ENCODE measurements at regions not wholly inside any gene's neighbourhood (a gene's known extent, or its start where the extent isn't known, plus 50 kb on each side); places are given as distances from the start of the nearest gene placed in this dataset.
"Not testable (repeated sequence)": the region's sequence is repeated elsewhere in the genome, so short reads cannot be mapped to it uniquely, and the experiment has no call there.

DNA sequence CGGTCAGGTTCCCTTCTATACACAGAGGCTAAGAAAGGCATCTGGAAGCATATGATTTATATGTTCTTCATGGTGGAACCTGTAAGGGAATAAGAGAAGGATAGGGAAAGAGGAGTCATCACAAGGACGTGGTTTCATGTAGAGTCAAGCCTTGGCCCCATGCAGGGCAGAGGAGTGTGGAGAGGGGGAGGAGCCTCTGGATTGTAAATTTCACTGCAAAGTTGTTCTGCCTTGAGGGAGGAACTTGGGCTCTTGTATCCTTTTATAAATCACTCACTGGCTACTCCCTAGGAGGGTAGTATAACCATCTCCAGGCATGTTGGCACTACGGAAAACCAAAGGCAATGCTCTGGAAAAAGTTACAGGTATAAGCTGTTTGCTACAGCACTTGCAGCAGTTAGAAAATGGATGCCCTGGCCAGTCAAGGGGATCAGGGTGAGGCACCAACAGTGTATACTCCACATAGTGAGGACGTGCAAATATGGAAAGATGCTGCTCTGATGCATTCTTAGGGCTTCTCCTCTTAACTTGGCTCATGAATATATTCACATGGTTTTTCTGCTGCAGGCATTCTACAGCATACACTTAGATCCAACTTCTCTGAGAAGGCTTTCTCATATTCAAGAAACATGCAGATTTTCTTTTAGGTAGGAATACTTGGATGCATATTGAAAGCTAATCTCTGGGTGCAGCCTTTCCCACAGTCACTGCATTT lies 60.3 kb upstream of the ZNF81 start:
- H3K4me1 ChIP-seq (ENCODE audit: insufficient read depth, low read length, poor library complexity, severe bottlenecking) = no peaks in the 10 kb centered on the region
- no peaks in the 10 kb centered on the region for H3K9me2 ChIP-seq (replicated peaks; ENCODE audit: low read depth, low read length)
- TF ChIP-seq EZH2phosphoT487 (IDR thresholded peaks at IDR 0.05; ENCODE audit: borderline replicate concordance) = no peak
- TF ChIP-seq, protein P1, sequence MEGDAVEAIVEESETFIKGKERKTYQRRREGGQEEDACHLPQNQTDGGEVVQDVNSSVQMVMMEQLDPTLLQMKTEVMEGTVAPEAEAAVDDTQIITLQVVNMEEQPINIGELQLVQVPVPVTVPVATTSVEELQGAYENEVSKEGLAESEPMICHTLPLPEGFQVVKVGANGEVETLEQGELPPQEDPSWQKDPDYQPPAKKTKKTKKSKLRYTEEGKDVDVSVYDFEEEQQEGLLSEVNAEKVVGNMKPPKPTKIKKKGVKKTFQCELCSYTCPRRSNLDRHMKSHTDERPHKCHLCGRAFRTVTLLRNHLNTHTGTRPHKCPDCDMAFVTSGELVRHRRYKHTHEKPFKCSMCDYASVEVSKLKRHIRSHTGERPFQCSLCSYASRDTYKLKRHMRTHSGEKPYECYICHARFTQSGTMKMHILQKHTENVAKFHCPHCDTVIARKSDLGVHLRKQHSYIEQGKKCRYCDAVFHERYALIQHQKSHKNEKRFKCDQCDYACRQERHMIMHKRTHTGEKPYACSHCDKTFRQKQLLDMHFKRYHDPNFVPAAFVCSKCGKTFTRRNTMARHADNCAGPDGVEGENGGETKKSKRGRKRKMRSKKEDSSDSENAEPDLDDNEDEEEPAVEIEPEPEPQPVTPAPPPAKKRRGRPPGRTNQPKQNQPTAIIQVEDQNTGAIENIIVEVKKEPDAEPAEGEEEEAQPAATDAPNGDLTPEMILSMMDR (conservative IDR thresholded peaks at IDR 0.05; ENCODE audit: low read length) = no peak

DNA sequence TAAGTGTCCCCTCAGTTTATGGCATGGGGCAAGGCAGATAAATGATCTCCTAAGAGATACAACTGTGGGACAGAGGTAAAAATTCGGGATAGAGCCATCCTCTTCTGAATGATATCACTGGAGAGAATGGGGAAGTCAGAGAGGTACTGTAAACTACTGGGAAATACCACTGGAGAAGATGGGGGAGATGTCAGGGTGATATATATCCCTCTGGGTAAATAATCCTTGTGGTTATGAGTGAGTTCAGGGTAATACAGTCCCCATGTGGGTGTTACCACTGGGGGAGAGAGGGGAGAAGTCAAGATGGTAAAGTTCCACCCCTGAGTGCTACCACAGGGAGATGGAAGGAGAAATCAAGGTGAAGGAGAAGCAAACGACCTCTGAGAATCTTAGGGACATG lies 63.9 kb upstream of the ZNF81 start:
- Histone ChIP-seq H3K79me2 (ENCODE audit: insufficient read depth, low read length) (no peaks in the 10 kb centered on the region), H3K36me3 (ENCODE audit: insufficient read depth, low read length) (no peaks in the 10 kb centered on the region), H4K20me1 (ENCODE audit: insufficient read depth, low read length, poor library complexity, severe bottlenecking) (no peaks in the 10 kb centered on the region), H3K4me1 (ENCODE audit: insufficient read depth, low read length, poor library complexity, severe bottlenecking) (no peaks in the 10 kb centered on the region), H3K4me2 (ENCODE audit: low read depth, low read length, poor library complexity, severe bottlenecking) (no peak overlapping the region), H2AFZ (ENCODE audit: low read length) (no peak overlapping the region), H3K9me2 (replicated peaks; ENCODE audit: low read depth, low read length) (no peaks in the 10 kb centered on the region), H3F3A (ENCODE audit: low read depth) (no peaks in the 10 kb centered on the region), H3K4me3 (ENCODE audit: low read length, poor library complexity, severe bottlenecking) (no peak overlapping the region), H3K9ac (ENCODE audit: low read depth, low read length, poor library complexity, severe bottlenecking) (no peak overlapping the region), H3K27me3 (ENCODE audit: insufficient read depth, low read length, poor library complexity, severe bottlenecking) (no peaks in the 10 kb centered on the region), H3K9me3 (ENCODE audit: insufficient read depth, low read depth, low read length) (no peaks in the 10 kb centered on the region)
- TF ChIP-seq EZH2phosphoT487 (IDR thresholded peaks at IDR 0.05; ENCODE audit: borderline replicate concordance) = no peak
- TF ChIP-seq, protein P1 (conservative IDR thresholded peaks at IDR 0.05; ENCODE audit: low read length) = no peak

More for the DNA sequence above, 60.3 kb upstream of the ZNF81 start:
- H3K36me3 ChIP-seq (ENCODE audit: insufficient read depth, low read length) = no peaks in the 10 kb centered on the region
- H4K20me1 ChIP-seq (ENCODE audit: insufficient read depth, low read length, poor library complexity, severe bottlenecking) = no peaks in the 10 kb centered on the region
- no peak overlapping the region for H2AFZ ChIP-seq (ENCODE audit: low read length)
- no peak overlapping the region for H3K9ac ChIP-seq (ENCODE audit: low read depth, low read length, poor library complexity, severe bottlenecking)
- no peaks in the 10 kb centered on the region for H3K79me2 ChIP-seq (ENCODE audit: insufficient read depth, low read length)
- H3F3A ChIP-seq (ENCODE audit: low read depth) = no peaks in the 10 kb centered on the region
- no peak overlapping the region for H3K4me3 ChIP-seq (ENCODE audit: low read length, poor library complexity, severe bottlenecking)
- H3K4me2 ChIP-seq (ENCODE audit: low read depth, low read length, poor library complexity, severe bottlenecking) = no peak overlapping the region
- H3K9me3 ChIP-seq (ENCODE audit: insufficient read depth, low read depth, low read length) = no peaks in the 10 kb centered on the region
- H3K27me3 ChIP-seq (ENCODE audit: insufficient read depth, low read length, poor library complexity, severe bottlenecking) = no peaks in the 10 kb centered on the region

DNA sequence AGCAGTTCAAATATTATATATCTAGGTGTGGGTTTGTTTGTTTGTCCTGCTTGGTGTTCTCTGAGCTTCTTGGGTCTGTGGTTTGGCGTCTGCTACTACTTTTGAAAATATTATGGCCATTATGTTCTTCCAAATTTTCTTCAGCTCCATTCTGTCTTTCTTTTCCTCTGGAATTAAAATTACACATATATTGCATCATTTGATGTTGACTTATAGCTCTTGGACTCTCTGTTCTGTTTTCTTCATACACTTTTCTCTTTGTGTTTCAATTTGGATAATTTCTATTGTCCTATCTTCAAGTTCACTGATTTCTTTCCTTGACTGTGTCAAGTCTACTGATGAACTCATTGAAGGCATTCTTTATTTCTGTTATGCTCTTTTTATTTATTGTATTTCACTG lies 65.2 kb upstream of the ZNF81 start:
- no peaks in the 10 kb centered on the region for H3K9me3 ChIP-seq (ENCODE audit: insufficient read depth, low read depth, low read length)
- H3F3A ChIP-seq (ENCODE audit: low read depth) = no peaks in the 10 kb centered on the region
- H3K27me3 ChIP-seq (ENCODE audit: insufficient read depth, low read length, poor library complexity, severe bottlenecking) = no peaks in the 10 kb centered on the region
- no peaks in the 10 kb centered on the region for H4K20me1 ChIP-seq (ENCODE audit: insufficient read depth, low read length, poor library complexity, severe bottlenecking)
- no peak for TF ChIP-seq EZH2phosphoT487 (IDR thresholded peaks at IDR 0.05; ENCODE audit: borderline replicate concordance)
- TF ChIP-seq, protein P1 (conservative IDR thresholded peaks at IDR 0.05; ENCODE audit: low read length) = no peak
- no peak overlapping the region for H2AFZ ChIP-seq (ENCODE audit: low read length)
- H3K4me3 ChIP-seq (ENCODE audit: low read length, poor library complexity, severe bottlenecking) = no peak overlapping the region
- no peaks in the 10 kb centered on the region for H3K36me3 ChIP-seq (ENCODE audit: insufficient read depth, low read length)
- H3K4me1 ChIP-seq (ENCODE audit: insufficient read depth, low read length, poor library complexity, severe bottlenecking) = no peaks in the 10 kb centered on the region
- H3K79me2 ChIP-seq (ENCODE audit: insufficient read depth, low read length) = no peaks in the 10 kb centered on the region
- no peaks in the 10 kb centered on the region for H3K9me2 ChIP-seq (replicated peaks; ENCODE audit: low read depth, low read length)
- H3K9ac ChIP-seq (ENCODE audit: low read depth, low read length, poor library complexity, severe bottlenecking) = no peak overlapping the region
- no peak overlapping the region for H3K4me2 ChIP-seq (ENCODE audit: low read depth, low read length, poor library complexity, severe bottlenecking)

DNA sequence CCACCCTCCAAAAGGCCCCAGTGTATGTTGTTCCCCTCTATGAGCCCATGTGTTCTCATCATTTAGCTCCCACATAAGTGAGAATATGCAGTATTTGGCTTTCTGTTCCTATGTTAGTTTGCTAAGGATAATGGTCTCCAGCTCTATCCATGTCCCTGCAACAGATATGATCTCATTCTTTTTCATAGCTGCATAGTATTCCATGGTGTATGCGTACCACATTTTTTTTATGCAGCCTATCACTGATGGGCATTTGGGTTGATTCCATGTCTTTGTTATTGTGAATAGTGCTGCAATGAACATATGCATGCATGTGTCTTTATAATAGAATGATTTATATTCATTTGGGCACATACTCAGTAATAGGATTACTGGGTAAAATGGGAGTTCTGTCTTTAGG lies 73.9 kb upstream of the ZNF81 start:
- H3K4me1 ChIP-seq (ENCODE audit: insufficient read depth, low read length, poor library complexity, severe bottlenecking); H3F3A ChIP-seq (ENCODE audit: low read depth); H2AFZ ChIP-seq (ENCODE audit: low read length); H3K4me3 ChIP-seq (ENCODE audit: low read length, poor library complexity, severe bottlenecking); H3K27me3 ChIP-seq (ENCODE audit: insufficient read depth, low read length, poor library complexity, severe bottlenecking); H3K9ac ChIP-seq (ENCODE audit: low read depth, low read length, poor library complexity, severe bottlenecking); H3K79me2 ChIP-seq (ENCODE audit: insufficient read depth, low read length); H3K9me2 ChIP-seq (replicated peaks; ENCODE audit: low read depth, low read length); H3K4me2 ChIP-seq (ENCODE audit: low read depth, low read length, poor library complexity, severe bottlenecking); H3K9me3 ChIP-seq (ENCODE audit: insufficient read depth, low read depth, low read length); H3K36me3 ChIP-seq (ENCODE audit: insufficient read depth, low read length); H4K20me1 ChIP-seq (ENCODE audit: insufficient read depth, low read length, poor library complexity, severe bottlenecking): not testable (repeated sequence)
